Pancreas (tissue), 10 donors: ENCODE measurements at regions not wholly inside any gene's neighbourhood (a gene's known extent, or its start where the extent isn't known, plus 50 kb on each side); places are given as distances from the start of the nearest gene placed in this dataset.
"Not testable (repeated sequence)": the region's sequence is repeated elsewhere in the genome, so short reads cannot be mapped to it uniquely, and the experiment has no call there.

Experiments
- ATAC-seq, 4 donors: fragments of 200-7000 bp; cut with Tn5 transposase; one replicate each; pipeline versions ENCODE4 v1.8.0 to v1.9.1; 2020; ENCODE audit warnings: mild to moderate bottlenecking in 4 of 4, moderate library complexity in 4 of 4
- DNase-seq, 6 donors: peaks; one replicate each; pipeline ENCODE4 v3.0.0-alpha.2; 2020
- FAIRE-seq: peaks from 2 replicates; lab custom pipeline; 2012; peaks lifted over from hg19 to GRCh38; lab: Jason Lieb, UNC
- H3K27ac ChIP-seq, 4 donors: fragments of 200-600 bp; sonication (generic); 1 replicate in 3 of 4; 2 replicates in 1 of 4; pipeline versions ENCODE4 v1.5.0 to v1.8.0; 2020
- H3K27me3 ChIP-seq, 4 donors: fragments of 200-600 bp; one replicate each; pipeline ENCODE4 v1.8.0; 2021
- H3K36me3 ChIP-seq, 3 donors: fragments of 200-600 bp; sonication (generic) in 1 of 3; one replicate each; pipeline versions ENCODE4 v1.5.0 to v1.8.0; 2020 to 2021
- H3K4me1 ChIP-seq, 3 donors: fragments of 200-600 bp; one replicate each; pipeline ENCODE4 v1.8.0; 2021
- H3K4me3 ChIP-seq, 4 donors: fragments of 200-600 bp; sonication (generic) in 2 of 4; one replicate each; pipeline versions ENCODE4 v1.5.0 to v1.8.0; 2020 to 2021
- H3K9me3 ChIP-seq, 4 donors: fragments of 200-600 bp; one replicate each; pipeline ENCODE4 v1.8.0; 2021
- CTCF ChIP-seq, 4 donors: fragments of 200-600 bp; sonication (generic) in 3 of 4; IDR thresholded peaks; one replicate each; pipeline versions ENCODE4 v1.5.0 to v1.8.0; 2021; ENCODE audit warnings: antibody characterized with exemption in 4 of 4
- WGBS, 2 donors: extraction: QIAGEN DNeasy Blood & Tissue Kit; methylation state at CpG; one replicate each; pipeline ENCODE4 v1.1.7; 2013; 5-methylcytosine and 5-hydroxymethylcytosine counted together
- intact Hi-C, 3 donors: fragments of 100-400 bp; cut with DNase I; formaldehyde crosslinking; loops; one replicate each; pipeline versions ENCODE4 v1.11.1 to v1.14.2; 2022
- donor health status: healthy with polysubstance abuse.
- donor health status: DM: no; HTN: no; CAD: no; lungs with moderate emphysema.
- donor health status: DM: no; HTN: no; CAD: no.
- donor health status: control.
- donor health status: control.
- donor health status: Bipolar disorder and iron deficiency.
- donor health status: DM: yes; HTN: yes; CAD: no.
- donor health status: DM: no; HTN: no; CAD: no.
- donor health status: DM: no; HTN: no; CAD: no.
- donor health status: DM: yes; HTN: yes; CAD: no.

GRCh38 chr6:37078814-37079213 is 73.4 kb downstream of the FGD2 start:
- H3K27ac ChIP-seq, result no peak overlapping the region
- no peaks in the 10 kb centered on the region for H3K9me3 ChIP-seq
- no peaks in the 10 kb centered on the region for H3K27me3 ChIP-seq
- DNase-seq (no peak), ATAC-seq (no peak), FAIRE-seq (no peak)
- 92 to 98% methylated on average over 2 of the region's 2 CpGs for WGBS, 2 donors
- H3K4me3 ChIP-seq, result no peak overlapping the region
- H3K36me3 ChIP-seq, result no peaks in the 10 kb centered on the region
- peaks cover 0 to 4% (median 0%) of the 10 kb centered on the region in 3 donors for H3K4me1 ChIP-seq
- no peak for TF ChIP-seq CTCF (IDR thresholded peaks at IDR 0.05)
- intact Hi-C loops, result no loop called here

- H3K36me3 ChIP-seq, result no peaks in the 10 kb centered on the region
- H3K27me3 ChIP-seq, result no peaks in the 10 kb centered on the region
- FAIRE-seq (no peak), ATAC-seq (no peak), DNase-seq (no peak)
- H3K4me1 ChIP-seq, result peaks cover 0 to 4% (median 0%) of the 10 kb centered on the region in 3 donors
- H3K4me3 ChIP-seq, result no peak overlapping the region
- 70 to 73% methylated on average over 7 of the region's 7 CpGs for WGBS, 2 donors
- TF ChIP-seq CTCF (IDR thresholded peaks at IDR 0.05), result no peak
- H3K27ac ChIP-seq, result no peak overlapping the region
- H3K9me3 ChIP-seq, result no peaks in the 10 kb centered on the region
- intact Hi-C loops, result no loop called here
Measured at GRCh38 chr6:37081042-37081607, 75.7 kb downstream of the FGD2 start.

- TF ChIP-seq CTCF (IDR thresholded peaks at IDR 0.05), result no peak
- Histone ChIP-seq H3K36me3 (no peaks in the 10 kb centered on the region), H3K27me3 (no peaks in the 10 kb centered on the region), H3K9me3 (no peaks in the 10 kb centered on the region), H3K4me1 (peaks cover 0 to 4% (median 0%) of the 10 kb centered on the region in 3 donors), H3K27ac (no peak overlapping the region), H3K4me3 (no peak overlapping the region)
- no peak for ATAC-seq
- no peak for DNase-seq
- intact Hi-C loops, result no loop called here
- 90 to 95% methylated on average over 17 of the region's 17 CpGs for WGBS, 2 donors
- no peak for FAIRE-seq
Measured at GRCh38 chr6:37082390-37083130, 77.1 kb downstream of the FGD2 start.

DNA sequence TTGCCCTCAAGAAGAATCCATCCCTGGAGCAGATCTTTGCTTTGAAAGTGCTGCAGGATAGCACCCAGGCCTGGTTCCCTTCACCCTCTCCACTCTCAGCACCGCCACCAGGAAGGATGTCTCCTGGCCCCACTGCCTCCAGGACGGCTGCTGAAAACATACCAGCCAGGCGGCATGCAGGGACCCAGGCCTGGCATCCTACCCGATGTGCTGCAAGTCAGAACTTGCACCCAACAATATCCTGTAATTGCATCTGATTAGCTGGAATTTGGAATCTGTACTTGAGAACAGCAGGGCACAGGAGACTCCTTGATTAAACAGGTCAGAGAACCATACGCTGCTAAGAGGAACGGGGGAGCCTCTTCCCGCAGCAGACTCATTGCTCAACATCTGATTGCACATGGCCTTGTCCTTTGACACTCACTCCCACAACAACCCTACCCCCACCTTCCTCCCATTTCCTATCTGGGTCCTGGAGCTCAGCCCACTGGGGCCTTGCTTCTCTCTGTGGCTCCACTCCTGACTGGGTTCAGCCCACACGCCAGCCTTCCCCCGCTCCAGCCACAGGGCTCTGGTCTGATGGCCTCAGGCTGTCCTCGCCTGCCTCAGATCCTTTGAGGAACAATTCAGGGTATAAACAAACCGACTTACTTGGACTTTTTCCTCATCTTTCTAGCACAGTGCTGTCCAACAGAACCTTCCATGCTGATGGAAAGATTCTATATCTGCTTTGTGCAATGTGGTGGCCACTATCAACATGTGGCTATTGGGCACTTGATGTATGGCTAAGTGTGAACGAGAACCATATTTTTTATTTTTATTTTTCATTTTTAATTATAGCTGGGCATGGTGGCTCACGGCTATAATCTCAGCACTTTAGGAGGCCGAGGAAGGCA is 78.0 kb downstream of the FGD2 start:
- Histone ChIP-seq H3K4me1 (peaks cover 0 to 4% (median 0%) of the 10 kb centered on the region in 3 donors), H3K36me3 (no peaks in the 10 kb centered on the region), H3K4me3 (no peak overlapping the region), H3K27me3 (no peaks in the 10 kb centered on the region), H3K27ac (peak overlapping the region in 2 of 4 donors; percentile 12 to 31), H3K9me3 (no peaks in the 10 kb centered on the region)
- 63 to 67% methylated on average over 14 of the region's 14 CpGs for WGBS, 2 donors
- TF ChIP-seq CTCF (IDR thresholded peaks at IDR 0.05), result no peak
- DNase-seq (peak in 3 of 6 donors; percentile 49 to 79 (median 55)), ATAC-seq (peak; percentile 60 to 92 (median 88)), FAIRE-seq (no peak)
- intact Hi-C loops, result no loop called here

DNA sequence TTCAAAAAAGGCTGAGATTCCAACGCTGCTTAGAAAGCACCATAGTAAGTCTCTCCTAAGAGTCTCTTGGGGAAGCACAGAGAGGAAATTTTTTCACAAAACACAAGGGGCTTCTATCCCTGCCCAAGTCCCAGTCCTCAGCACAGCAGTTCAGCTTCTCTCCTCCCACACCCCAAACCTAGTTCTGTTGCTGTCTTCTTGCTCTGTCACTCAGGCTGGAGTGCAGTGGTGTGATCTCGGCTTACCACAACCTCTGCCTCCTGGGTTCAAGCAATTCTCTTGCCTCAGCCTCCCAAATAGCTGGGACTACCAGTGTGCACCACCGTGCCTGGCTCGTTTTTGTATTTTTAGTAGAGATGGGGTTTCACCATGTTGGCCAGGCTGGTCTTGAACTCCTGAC is 79.2 kb downstream of the FGD2 start:
- H3K27me3 ChIP-seq, FAIRE-seq, H3K9me3 ChIP-seq, H3K36me3 ChIP-seq, intact Hi-C loops, H3K4me1 ChIP-seq, DNase-seq, H3K4me3 ChIP-seq, ATAC-seq, H3K27ac ChIP-seq: not testable (repeated sequence)
- WGBS, 2 donors, result 96 to 97% methylated on average over 4 of the region's 4 CpGs
